Posterior cingulate gyrus (tissue), 11 donors: ENCODE measurements at regions not wholly inside any gene's neighbourhood (a gene's known extent, or its start where the extent isn't known, plus 50 kb on each side); places are given as distances from the start of the nearest gene placed in this dataset.
"Not testable (repeated sequence)": the region's sequence is repeated elsewhere in the genome, so short reads cannot be mapped to it uniquely, and the experiment has no call there.

Experiments used
- DNase-seq, 10 donors: peaks; one replicate each; pipeline versions ENCODE4 v3.0.0 to v3.0.0-alpha.2; 2020 to 2021; ENCODE audit warnings: mixed read lengths in 3 of 10
- intact Hi-C: fragments of 100-400 bp; cut with DNase I; formaldehyde crosslinking; loops from one replicate; pipeline ENCODE4 v1.15.1; 2023

DNA sequence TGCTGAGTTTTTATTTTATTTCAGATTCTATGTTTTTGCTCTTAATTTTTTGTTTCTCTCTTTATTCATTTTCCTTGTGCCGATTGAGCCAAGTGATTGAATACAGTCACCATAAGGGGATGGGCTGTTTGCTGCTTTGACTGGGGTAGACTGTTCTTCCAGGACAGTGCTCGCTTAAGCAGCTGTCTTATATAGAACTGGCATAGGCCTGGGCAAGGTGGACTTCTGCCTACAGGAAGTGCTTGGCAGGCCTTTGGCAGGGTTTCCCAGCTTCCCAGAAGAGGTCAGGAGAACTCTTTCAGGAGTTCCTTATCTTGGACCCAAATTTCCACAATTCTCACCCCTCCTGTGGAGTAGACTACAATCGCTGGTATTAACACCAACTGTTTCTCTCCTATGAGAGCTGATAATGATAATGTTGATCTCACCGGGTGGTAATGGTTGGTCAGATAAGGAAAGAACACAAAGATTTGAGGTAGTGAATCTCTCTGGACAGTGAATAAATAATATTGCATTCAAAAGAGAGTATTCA, 207.5 kb upstream of the ST6GAL2 start:
- intact Hi-C loops = no loop called here
- no peak for DNase-seq

DNA sequence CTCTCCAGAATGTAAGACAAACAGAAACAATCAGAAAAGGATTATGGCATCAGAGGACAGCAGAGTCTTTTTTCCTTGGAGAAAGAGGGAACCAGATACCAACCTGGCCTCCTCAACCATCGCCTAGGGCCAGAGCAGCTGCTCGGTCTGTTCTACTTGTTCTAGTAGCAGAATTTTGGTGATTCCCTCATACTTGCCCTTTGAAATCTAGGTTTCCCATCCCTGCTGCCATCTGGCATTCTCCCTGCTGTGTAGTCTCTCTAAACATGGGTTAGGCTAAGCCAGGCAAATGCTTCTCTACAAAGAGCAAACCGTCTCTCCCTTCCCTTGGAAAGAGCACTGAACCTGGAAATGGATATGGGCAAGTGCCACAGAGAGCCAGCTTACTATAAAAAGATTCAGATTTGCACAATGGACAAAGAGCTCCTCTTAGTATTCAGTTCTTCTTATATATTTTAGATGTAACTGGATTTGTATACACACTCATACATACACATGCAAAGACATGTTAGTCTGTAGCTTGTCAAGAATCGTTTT, 208.6 kb upstream of the ST6GAL2 start:
- intact Hi-C loops = no loop called here
- DNase-seq = peak in 2 of 10 donors; percentile 6 to 65

DNA sequence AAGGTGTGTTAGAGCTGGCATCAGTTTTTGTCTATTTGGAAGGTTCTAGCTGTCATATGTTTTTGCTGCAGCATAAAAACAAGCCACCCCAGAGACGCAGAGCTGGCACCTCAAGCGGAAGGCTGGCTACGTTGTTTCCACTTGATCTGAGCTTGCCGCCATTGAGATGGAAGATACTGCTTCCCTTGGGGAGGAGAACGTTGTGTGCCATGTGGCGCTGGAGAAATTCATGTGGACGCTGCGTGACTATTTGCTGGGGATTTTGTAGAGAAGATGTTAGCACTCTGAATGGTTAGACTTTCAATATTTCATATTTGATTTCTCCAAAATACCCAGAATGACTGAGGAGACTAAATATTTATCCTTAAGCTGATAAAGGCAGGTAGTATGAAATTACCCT, 216.2 kb upstream of the ST6GAL2 start:
- intact Hi-C loops = no loop called here
- no peak for DNase-seq

DNA sequence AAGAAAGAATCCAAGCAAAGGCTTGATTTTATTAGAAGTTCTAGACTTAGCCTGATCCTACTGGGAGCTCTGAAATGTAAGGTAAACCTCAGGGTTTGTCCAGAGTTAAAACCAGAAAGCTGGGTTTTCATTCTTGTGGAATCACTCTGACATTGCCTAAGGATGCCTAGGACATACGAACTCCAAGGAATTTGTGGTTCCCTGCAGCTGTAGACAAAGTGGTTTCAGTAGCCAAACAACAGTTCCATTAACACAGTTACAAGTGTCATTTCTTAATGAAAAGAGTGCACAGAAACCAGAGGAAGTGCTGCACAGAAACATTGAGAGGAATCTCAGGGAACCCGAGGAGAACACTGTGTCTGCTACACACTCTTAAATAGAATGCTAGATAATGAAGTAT, 221.4 kb upstream of the ST6GAL2 start:
- DNase-seq = no peak
- intact Hi-C loops = no loop called here

DNA sequence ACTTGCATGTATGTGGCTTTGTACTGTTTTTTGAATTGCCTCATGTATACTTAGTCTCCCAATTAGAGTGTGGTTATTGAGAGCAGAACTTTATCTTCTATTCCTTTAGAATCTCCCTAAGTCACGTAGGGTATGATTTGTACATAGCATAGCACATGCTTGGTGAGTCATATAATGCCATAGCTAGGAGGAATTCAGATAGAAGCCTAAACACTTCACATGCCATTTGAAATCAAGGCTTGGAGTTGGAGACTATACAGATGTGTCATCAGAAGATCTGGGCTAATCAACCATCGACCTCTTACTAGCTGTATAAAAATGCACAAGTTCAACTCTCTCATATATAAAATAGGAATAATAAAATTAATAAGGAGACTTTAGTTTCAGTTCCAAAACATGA, 222.6 kb upstream of the ST6GAL2 start:
- no peak for DNase-seq
- intact Hi-C loops = no loop called here

DNA sequence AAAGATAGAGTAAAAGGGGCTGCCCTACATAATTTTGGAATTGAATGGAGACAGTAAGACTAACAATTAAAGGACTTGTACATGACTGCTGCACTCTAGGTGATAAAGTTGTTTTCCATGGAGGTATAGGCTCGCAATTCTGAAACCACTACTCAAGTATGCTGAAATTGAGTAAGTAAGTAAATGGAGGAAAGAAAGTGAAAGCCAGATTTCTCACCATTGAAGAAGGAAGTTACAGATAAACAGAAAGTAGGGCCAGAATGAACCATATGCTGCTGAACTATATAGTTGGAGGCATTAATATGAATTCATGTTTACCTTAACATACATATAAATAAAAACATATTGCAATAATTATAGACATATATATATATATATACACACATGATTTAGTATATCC, 225.7 kb upstream of the ST6GAL2 start:
- DNase-seq = no peak
- intact Hi-C loops = no loop called here

DNA sequence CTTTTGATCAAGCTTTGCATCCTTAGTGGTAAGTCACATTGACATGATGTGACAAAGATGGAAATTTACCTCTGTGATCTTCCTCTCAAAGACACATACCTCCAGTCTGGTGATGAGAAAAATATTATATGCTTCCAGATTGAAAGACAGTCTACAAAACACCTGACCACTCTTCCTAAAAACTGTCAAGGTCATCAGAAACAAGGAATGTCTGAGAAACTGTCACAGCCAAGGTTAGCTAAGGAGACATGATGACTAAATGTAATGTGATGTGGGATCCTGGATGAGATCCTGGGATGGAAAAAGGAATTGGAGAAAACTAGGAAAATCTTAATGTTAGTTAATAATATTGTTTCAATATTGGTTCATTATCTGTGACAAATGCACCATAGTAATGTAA, 226.6 kb upstream of the ST6GAL2 start:
- intact Hi-C loops = no loop called here

DNA sequence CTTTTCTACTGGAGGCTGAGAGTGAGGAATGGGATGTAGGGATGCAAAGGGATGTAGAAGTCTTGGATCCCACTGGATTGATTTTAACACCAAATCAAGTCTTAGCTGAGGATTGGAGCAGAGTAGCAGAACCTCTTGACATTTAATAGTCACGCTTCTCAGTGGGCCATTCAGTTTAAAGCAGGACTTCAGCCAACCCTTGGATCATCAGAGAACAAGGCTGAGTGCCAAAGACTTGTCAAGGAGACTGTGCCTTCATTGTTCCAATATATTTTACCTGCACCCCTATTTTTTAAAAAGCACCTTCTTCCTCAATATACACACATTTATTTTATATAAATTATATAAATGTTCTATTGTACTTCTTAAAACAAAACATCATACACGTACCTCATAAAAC, 242.4 kb upstream of the ST6GAL2 start:
- intact Hi-C loops = no loop called here
- DNase-seq = no peak

More for the DNA sequence above, 226.6 kb upstream of the ST6GAL2 start:
- DNase-seq = no peak

DNA sequence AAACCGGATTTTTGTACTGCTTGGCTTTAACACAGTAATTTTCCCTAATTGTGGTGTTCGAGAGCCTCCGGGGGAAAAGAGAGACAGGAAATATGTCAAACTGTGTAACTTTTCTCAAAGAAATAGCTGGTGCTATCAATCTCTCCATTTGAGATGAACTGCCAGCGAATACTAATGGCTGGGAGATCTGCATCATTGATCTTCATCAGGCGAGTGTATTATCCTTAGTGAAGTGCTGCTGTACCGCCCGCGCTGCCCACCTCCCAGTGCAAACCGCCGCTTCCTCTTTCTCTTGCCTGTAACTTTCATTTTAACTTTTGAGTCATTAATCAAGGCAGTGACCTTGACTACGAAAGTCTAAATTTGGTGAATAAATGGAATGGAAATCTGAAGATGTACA, 246.1 kb upstream of the ST6GAL2 start:
- intact Hi-C loops = no loop called here
- no peak for DNase-seq

DNA sequence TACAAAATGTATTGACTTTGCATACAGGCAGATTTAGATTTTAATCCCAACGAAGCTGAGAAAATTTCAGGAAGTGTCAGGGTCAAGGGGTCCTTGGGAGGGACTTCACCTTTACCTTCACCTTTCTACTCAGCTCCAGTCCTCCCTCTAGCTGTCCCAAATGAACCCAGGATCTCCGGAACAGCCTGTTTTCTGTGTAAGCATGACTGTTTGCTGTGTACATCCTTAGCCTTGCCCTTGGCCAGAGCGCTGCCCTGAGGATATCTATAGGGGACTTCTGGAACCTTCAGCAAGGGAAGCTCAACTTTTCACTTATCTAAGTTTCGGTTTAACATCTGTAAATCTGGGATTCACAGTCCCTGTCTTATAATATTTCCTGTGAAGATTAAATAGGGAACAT, 246.8 kb upstream of the ST6GAL2 start:
- no peak for DNase-seq
- intact Hi-C loops = no loop called here

DNA sequence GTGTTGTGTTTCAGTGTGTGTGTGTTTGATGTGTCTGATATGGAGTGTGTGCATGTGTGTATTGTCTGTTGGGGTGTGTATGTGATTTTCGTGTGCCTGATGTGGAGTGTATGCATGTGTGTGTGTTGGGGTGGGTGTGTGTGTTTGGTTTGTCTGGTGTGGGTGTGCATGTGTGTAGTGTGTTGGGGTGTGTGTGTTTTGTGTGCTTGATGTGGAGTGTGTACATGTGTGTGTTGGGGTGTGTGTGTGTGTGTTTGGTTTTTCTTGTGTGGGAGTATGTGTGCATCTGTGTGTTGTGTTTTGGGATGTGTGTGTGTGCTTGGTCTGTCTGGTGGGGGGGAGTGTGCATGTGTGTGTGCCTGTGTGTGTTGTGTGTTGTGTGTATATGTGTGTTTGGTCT, 247.4 kb upstream of the ST6GAL2 start:
- DNase-seq = no peak
- intact Hi-C loops = no loop called here

DNA sequence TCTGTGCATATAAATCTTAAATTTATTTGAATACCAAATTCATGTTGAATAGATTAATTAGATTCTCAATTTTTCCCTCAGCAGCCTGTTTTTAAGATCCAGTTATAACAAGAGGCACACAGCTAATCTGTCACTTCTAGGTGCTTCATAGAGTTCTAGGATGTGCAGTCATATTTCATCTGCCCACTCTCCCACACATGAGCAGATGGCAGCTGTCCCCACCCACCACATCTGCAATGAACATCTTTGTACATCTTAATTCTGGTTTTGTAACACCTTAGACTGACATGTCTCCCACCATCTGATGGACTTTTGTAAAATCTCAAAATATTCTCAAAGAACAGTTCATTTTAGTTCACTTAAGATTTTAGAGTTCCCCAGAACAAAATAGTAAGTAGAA, 250.8 kb upstream of the ST6GAL2 start:
- intact Hi-C loops = no loop called here
- DNase-seq = peak in 4 of 10 donors; percentile 18 to 80 (median 52)

DNA sequence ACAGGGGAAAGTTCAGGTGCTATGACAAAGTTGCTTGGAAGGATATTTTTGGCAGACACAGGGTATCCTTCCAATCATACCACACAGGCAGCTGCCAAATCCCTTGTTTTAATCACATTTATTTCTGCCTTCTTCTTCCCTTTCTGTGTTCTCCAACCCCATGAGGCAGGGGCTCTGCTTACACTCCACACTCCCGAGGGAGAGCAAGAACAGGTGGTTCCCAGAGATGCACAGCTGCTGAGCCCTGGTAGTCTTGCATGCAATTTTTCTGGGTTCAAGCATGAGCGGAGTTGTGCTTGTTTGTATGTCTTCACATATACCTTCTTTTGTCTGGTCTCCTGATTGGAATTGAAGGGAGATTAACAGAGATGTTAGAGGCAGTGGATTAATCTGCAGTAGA, 251.7 kb upstream of the ST6GAL2 start:
- intact Hi-C loops = no loop called here
- no peak for DNase-seq

DNA sequence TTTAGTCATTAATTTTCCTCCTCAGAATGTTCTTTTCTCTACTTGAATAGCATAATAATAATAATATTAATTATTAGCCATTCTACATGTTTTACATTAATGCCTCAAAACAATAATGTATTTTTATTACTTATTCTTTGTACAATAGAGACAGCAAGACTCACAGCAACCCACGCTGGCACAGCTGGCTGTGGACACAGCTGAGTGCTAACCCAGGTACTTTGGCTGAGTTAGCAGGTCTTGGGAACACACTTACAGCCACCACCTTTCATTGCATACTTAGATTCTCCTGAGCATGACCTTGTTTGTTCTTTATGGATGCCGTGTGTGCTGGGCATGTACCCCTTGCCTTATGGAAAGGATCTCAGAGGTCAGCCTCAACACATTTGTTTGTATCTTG, 260.2 kb upstream of the ST6GAL2 start:
- no peak for DNase-seq
- intact Hi-C loops = no loop called here

DNA sequence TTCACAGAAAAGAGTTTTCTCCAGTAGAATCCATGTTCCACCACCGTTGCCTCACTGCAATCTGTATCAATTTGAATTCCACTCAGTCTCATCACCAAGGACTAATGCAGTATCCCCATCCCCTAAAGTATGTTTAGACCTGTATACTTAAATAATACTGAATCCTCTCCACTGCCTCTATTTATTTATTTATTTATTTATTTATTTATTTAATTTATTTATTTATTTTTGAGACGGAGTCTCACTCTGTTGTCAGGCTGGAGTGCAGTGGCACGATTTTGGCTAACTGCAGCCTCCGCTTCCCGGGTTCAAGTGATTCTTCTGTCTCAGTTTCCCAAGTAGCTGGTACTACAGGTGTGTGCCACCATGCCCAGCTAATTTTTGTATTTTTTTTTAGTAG, 260.7 kb upstream of the ST6GAL2 start:
- DNase-seq, intact Hi-C loops: not testable (repeated sequence)

DNA sequence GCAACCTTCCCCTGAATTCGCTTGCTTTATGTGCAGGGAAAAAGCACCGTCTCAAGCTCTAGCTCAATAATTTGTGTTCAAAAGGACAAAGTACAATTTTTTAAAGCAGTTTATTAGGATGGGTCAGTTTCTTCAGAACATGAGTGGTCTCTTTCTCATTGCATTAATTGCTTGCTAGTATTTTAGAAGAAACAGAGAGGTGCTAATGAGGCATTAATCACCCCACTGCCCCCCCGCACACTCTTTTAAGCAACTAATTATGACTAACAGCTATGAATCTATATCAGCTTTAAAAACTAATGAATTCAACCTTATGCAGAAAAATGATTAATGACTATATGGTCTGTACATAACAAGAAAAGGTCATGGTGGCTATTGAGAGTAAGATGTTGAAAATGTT, 262.1 kb upstream of the ST6GAL2 start:
- intact Hi-C loops = no loop called here
- DNase-seq = no peak

DNA sequence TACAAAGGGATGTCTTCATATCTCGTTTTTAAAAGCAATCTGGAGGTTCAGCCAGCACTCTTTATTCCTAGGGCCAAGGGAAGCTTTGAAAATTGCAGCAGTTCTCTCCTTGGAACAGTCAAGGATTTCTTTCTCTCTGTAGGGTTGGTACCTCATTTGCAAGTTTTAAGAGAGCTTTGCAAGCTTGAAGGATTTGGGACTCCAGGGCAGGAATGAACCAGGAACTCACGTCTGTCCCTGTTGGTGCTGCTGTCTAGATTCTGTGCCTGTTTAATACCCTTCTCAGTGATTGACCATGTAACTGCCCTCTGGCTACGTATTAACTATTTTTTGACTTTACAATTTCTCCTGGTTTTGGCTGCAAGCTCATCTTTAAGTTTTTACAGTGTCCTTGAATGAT, 262.5 kb upstream of the ST6GAL2 start:
- no peak for DNase-seq
- intact Hi-C loops = no loop called here

DNA sequence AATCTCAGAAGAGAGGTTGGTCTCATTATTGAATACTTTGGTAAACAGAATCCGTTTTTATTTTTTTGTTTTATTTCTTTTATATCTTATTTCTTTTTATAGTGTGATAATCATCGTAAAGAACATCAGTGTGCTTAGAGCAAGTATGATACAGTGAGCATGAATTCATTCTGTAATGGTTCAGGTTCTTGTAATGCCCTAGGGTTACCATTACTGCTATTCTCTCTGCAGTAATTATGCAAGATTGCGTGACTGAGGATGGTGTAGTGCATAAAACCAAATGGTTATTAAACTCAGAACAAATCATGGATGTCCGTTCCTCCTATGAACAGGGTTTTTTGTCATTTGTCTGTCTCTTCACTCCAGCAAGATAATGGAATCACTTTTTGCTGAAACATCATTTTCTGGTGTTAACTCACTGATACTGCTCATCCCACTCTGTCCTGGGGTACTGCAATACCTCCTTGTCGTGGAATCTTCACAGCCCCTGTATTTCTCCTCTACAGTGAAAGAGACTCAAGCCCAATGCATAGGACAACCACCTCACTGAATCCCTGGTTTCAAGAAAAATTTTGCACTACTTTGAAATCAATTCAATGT, 274.8 kb upstream of the ST6GAL2 start:
- intact Hi-C loops = no loop called here
- DNase-seq = no peak

DNA sequence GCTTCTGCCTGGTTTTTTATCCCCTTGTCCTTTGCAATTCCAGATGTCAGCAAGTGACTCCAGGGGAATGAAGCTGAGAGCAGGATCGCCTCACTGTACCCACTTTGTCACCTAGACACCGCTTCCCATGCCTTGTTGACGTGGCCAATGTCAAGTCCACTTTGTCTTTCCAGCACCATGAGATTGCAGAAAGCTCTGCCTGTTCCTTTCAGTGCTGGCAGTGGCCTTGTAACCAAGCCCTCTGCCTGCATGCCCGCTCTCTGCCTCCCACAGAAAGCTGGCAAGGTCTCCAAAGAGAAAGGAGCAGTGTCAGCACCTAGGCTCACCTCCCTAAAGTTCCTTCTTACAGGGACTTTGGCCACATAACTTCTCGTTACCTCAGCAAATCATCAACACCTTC, 282.2 kb upstream of the ST6GAL2 start:
- intact Hi-C loops = no loop called here
- no peak for DNase-seq

DNA sequence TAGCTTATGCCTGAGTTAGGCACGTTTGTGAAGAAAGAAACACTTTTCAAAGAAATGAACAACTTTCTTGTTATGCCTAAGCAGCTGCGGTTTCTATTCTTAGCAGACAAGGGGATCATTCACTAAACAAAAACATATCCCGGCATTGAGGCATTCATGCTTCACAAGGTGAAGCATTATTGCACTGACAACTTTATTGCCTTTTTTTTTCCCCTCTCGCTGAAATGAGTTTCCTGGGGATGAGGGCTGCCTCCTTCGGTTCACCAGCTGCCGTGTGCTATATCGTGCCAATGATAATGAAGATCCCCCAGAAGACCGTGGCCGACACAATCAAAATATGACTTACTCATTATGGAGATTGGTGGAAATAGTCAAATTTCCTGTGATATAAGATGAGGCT, 288.2 kb upstream of the ST6GAL2 start:
- no peak for DNase-seq
- intact Hi-C loops = no loop called here

DNA sequence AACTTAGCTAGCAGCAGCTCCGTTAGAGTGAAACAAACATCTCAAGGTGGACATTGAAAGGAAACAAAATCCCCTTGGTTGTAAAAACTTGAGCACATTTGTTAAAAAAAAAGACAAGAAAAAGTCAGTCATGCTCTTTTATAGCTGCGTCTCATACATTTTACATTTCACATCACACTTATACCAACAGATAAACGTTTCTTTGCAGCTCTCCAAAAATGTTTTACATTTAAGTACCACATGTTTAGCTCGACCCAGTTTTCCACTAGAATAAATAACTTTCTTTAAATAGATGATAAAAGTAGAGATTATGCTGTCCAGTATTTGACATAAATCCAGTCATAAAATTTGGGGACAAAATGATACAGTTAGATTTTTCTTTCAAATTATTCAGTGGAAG, 297.0 kb upstream of the ST6GAL2 start:
- no peak for DNase-seq
- intact Hi-C loops = no loop called here

DNA sequence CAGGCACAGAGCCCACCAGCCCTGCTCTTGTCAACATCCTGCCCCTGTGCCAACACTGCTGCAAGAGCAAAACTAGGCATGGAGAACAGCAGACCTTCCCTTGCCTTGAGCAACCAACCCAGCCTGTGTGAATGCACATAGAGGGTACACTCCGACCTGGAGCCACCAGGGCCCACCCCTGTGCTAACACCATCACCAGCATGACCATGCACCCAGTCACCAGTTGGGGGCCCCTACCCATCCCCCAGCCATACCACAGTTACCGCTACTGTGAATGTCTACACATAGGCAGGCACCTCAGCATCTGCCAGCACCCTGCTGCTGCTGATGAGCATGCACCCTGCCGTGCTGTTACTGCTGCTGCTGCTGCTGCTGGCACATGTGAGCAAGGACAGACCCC, 301.9 kb upstream of the ST6GAL2 start:
- intact Hi-C loops = no loop called here
- DNase-seq = no peak

DNA sequence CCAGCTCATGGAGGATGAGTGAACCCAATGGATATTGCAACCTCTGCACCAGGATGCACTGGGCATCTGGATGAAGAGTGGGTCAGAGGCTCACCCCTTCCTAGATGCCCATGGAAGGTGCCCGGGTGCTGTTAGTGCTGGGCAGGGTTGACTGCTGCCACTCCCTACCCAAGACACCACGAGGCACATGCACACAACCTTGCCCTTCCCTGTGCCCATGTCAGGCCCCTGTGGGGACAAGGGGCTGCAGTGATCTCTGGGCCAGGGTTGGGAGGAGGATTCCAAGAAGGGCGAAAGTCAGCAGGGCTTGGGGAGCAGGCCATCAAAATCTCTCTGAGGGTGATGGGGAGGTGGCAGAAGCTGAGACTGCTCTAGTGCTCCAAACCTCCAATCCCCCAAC, 309.7 kb upstream of the ST6GAL2 start:
- intact Hi-C loops = no loop called here
- peak in 1 of 10 donors; percentile 79 for DNase-seq
